Small intestine (tissue), 7 donors: ENCODE measurements at regions not wholly inside any gene's neighbourhood (a gene's known extent, or its start where the extent isn't known, plus 50 kb on each side); places are given as distances from the start of the nearest gene placed in this dataset.

Source experiments
- DNase-seq, 2 donors: peaks; one replicate each; pipeline versions ENCODE4 v3.0.0 to v3.0.0-alpha.2; 2013
- FAIRE-seq: peaks from 2 replicates; lab custom pipeline; 2012; peaks lifted over from hg19 to GRCh38; lab: Jason Lieb, UNC
- H3K27ac ChIP-seq, 3 donors: one replicate each; pipeline ENCODE4 v1.5.1; 2013; ENCODE audit warnings: low read length in 2 of 3, mild to moderate bottlenecking in 2 of 3, control low read depth in 1 of 3, inconsistent platforms in 1 of 3, low read depth in 1 of 3, moderate library complexity in 1 of 3
- H3K27me3 ChIP-seq, 3 donors: one replicate each; pipeline ENCODE4 v1.6.1; 2013; ENCODE audit warnings: low read length in 3 of 3, inconsistent platforms in 1 of 3; ENCODE audit not compliant: control insufficient read depth in 3 of 3, insufficient read depth in 3 of 3
- H3K36me3 ChIP-seq, 3 donors: one replicate each; pipeline ENCODE4 v1.6.1; 2013; ENCODE audit warnings: low read length in 3 of 3, inconsistent platforms in 1 of 3, low read depth in 1 of 3, mild to moderate bottlenecking in 1 of 3, moderate library complexity in 1 of 3; ENCODE audit not compliant: control insufficient read depth in 3 of 3, insufficient read depth in 2 of 3
- H3K4me1 ChIP-seq, 3 donors: one replicate each; pipeline ENCODE4 v1.6.1; 2013; ENCODE audit warnings: low read length in 2 of 3, inconsistent platforms in 1 of 3, low read depth in 1 of 3, mild to moderate bottlenecking in 1 of 3, moderate library complexity in 1 of 3; ENCODE audit not compliant: control insufficient read depth in 3 of 3, insufficient read depth in 2 of 3
- H3K4me3 ChIP-seq, 3 donors: one replicate each; pipeline ENCODE4 v1.5.1; 2013; ENCODE audit warnings: low read length in 3 of 3, control low read depth in 1 of 3, inconsistent platforms in 1 of 3, low read depth in 1 of 3, mild to moderate bottlenecking in 1 of 3, moderate library complexity in 1 of 3
- H3K9me3 ChIP-seq, 2 donors: one replicate each; pipeline ENCODE4 v1.6.1; 2013; ENCODE audit warnings: low read depth in 1 of 2, low read length in 1 of 2; ENCODE audit not compliant: control insufficient read depth in 2 of 2, insufficient read depth in 1 of 2
- WGBS, 3 donors: extraction: QIAGEN DNeasy Blood & Tissue Kit; methylation state at CpG; one replicate each; pipeline ENCODE4 v1.1.7; 2013; 5-methylcytosine and 5-hydroxymethylcytosine counted together
- donor health status: healthy with polysubstance abuse.
- donor health status: control.
- donor health status: control.
- donor health status: Bipolar disorder and iron deficiency.
- donor health status: healthy.

DNA sequence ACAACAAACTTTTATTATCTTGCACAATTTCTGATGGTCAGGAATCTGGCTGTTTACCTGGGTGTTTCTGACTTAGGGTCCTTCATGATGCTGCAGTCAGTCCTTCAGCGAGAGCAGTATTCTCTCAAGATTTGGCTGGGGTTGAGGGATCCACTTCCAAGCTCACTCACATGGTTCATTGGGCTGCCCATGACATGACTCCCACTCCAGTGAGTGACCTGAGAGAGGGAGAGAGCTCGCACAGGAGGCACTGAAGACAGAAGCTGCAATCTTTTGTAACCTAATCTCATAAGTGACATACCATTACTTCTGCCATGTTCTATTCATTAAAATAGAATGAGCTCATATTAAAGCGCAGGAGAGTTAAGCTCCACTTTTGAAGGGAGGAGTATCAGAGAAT, 212.6 kb downstream of the SPATA31D1 start:
- FAIRE-seq = no peak
- no peaks in the 10 kb centered on the region for H3K27me3 ChIP-seq
- DNase-seq = no peak
- H3K4me1 ChIP-seq = no peaks in the 10 kb centered on the region
- no peaks in the 10 kb centered on the region for H3K9me3 ChIP-seq
- WGBS, 3 donors = 71 to 89% (median 77%) methylated on average over 3 of the region's 3 CpGs
- H3K36me3 ChIP-seq = no peaks in the 10 kb centered on the region
- no peak overlapping the region for H3K4me3 ChIP-seq
- no peak overlapping the region for H3K27ac ChIP-seq

DNA sequence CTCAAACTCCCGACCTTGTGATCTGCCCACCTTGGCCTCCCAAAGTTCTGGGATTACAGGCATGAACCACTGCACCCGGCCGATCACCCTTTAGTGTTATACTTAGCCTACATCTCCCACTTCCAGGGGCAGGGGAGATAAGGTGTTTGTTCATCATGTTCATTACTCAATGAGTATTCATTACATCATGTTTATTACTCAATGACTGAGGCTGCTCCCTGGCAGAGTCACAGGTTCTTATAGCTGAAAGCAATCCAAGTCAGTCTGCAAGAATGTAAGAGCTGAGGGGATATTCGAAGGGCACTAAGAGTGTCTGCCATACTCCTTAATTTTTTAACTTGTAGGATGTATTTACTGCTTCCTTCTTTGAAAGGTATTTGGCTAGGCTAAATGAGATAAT, 214.2 kb downstream of the SPATA31D1 start:
- Histone ChIP-seq H3K36me3 (no peaks in the 10 kb centered on the region), H3K27me3 (no peaks in the 10 kb centered on the region), H3K4me3 (no peak overlapping the region), H3K4me1 (no peaks in the 10 kb centered on the region), H3K9me3 (no peaks in the 10 kb centered on the region), H3K27ac (no peak overlapping the region)
- WGBS, 3 donors = 57 to 83% (median 60%) methylated on average over 4 of the region's 4 CpGs
- no peak for FAIRE-seq
- DNase-seq = no peak

DNA sequence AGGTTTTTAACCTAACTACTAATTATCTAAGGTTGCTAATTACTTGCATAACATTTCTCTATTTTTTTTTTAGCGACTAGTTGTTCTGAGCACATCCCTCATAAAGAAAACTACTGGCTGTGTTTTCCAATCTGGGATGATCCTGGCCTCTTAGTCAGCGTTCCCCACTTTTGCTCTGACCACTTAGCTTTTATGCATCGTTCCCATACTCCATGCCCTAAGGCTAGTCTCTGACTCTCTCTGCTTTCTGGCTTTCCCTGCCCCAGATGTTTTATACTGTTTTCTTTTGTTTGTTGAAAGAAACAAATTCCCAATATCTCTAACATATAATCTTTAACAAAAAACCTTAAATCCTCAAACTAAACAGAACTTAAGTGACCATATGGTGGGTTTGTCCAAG, 217.9 kb downstream of the SPATA31D1 start:
- H3K9me3 ChIP-seq = no peaks in the 10 kb centered on the region
- no peak overlapping the region for H3K4me3 ChIP-seq
- no peaks in the 10 kb centered on the region for H3K36me3 ChIP-seq
- no peak overlapping the region for H3K27ac ChIP-seq
- H3K27me3 ChIP-seq = no peaks in the 10 kb centered on the region
- no peaks in the 10 kb centered on the region for H3K4me1 ChIP-seq
- FAIRE-seq = no peak
- WGBS, 3 donors = 83 to 86% (median 83%) methylated on average over 3 of the region's 3 CpGs
- no peak for DNase-seq

DNA sequence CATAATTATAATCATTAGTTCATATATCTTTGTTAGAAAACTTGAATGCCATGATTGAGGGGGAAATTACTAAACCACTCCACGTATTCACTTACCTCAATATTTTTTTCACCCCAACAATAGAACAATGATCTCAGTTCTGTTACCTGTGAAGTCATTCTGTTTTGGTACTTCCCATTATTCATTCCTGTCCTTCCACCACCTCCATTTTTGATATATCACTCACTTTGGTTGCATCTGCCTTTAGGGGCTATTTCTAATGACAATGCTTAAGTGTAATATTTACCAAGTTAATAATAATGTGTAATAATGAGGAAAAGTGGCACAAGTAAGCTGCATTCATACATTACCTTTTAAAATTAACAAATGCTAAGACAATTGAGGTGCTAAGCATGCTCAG, 218.4 kb downstream of the SPATA31D1 start:
- 74 to 84% (median 76%) methylated on average over 1 of the region's 1 CpG for WGBS, 3 donors
- H3K27ac ChIP-seq = no peak overlapping the region
- DNase-seq (no peak), FAIRE-seq (no peak)
- H3K4me3 ChIP-seq = no peak overlapping the region
- no peaks in the 10 kb centered on the region for H3K27me3 ChIP-seq
- H3K4me1 ChIP-seq = no peaks in the 10 kb centered on the region
- no peaks in the 10 kb centered on the region for H3K36me3 ChIP-seq
- H3K9me3 ChIP-seq = no peaks in the 10 kb centered on the region

DNA sequence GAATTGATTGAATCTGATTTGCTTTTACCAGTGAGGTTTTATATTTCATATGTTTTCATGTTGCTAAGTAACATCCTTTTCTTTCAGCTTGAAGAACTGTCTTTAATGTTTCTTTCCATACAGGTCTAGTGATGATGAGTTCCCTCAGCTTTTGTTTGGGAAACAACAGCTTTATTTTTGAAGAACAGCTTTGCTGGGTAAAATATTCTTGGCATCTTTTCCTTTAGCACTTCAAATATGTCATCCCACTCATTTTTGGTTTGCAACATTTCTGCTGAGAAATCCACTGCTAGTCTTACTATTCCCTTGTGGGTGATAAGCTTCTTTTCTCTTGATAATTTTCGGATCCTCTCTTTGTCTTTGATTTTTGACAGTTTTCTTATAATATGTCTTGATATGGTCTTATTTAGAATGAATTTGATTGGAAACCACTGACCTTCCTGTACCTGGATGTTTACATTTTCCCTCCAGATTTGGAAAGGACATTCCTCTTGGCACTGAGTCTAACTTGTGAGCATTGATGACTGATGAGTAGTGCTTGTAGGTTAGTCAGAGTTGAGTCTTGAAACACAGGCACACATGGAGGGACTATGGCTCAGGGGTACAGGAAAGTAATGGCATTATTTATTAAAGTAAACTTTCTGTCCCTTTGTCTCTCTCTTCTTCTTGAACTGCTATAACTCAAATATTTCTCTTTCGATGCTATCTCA, 220.3 kb downstream of the SPATA31D1 start:
- no peak for FAIRE-seq
- Histone ChIP-seq H3K27me3 (no peaks in the 10 kb centered on the region), H3K9me3 (peaks cover 0 to 3% of the 10 kb centered on the region in 2 donors), H3K36me3 (no peaks in the 10 kb centered on the region), H3K4me3 (no peak overlapping the region), H3K27ac (no peak overlapping the region), H3K4me1 (no peaks in the 10 kb centered on the region)
- DNase-seq = no peak
- 83 to 90% (median 84%) methylated on average over 2 of the region's 2 CpGs for WGBS, 3 donors

DNA sequence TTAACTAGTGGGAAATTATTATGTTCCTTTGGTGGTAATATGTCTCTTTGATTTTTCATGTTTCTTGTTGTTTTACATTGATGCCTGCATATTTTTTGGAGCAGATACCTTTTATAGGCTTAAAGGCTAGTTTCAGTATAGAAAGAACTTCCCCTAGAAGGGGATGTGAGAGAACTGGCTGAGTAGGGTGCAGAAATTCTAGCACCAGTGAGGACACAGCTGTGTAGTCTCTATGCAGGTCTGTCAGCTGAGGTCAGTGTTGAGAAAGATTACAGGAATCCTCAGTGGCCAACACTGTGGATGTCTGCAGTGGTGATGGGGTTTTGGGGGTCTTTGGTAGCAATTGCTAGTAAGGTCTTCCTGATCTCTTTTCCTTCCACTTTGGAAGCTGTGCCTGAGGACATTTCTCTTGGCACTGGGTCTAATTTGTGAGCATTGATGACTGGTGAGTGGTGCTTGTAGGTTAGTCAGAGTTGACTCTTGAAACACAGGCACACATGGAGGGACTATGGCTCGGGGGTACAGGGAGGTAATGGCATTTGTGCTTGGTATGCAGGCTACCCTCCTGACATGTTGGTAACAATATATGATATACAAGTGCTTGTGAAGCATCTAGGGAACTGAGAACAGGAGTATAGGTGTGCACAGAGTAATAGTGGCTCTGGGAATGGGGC, 221.4 kb downstream of the SPATA31D1 start:
- Histone ChIP-seq H3K4me3 (no peak overlapping the region), H3K27ac (no peak overlapping the region), H3K27me3 (no peaks in the 10 kb centered on the region), H3K36me3 (no peaks in the 10 kb centered on the region), H3K9me3 (peaks cover 0 to 3% of the 10 kb centered on the region in 2 donors), H3K4me1 (no peaks in the 10 kb centered on the region)
- WGBS, 3 donors = 19 to 67% (median 33%) methylated on average over 1 of the region's 1 CpG
- DNase-seq = no peak
- FAIRE-seq = no peak

DNA sequence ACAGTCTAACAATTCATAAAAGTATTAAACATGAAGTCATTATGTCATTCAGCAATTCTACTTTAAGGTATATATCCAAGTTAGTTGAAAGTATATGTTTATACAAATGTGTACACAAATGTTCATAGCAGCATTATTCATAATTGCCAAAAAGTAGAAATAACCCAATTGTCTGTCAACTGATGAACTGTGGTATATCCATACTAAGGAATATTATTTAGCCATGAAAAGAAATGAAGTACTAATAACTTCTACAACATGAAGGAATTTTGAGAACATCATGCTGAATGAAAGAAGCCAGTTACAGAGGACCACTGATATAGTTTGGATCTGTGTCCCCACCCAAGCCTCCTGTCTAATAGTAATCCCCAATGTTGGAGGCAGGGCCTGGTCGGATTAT, 224.3 kb downstream of the SPATA31D1 start:
- H3K27me3 ChIP-seq = no peaks in the 10 kb centered on the region
- H3K9me3 ChIP-seq = peaks cover 0 to 6% of the 10 kb centered on the region in 2 donors
- no peaks in the 10 kb centered on the region for H3K36me3 ChIP-seq
- H3K27ac ChIP-seq = no peak overlapping the region
- 87 to 95% (median 87%) methylated on average over 1 of the region's 1 CpG for WGBS, 3 donors
- no peak for FAIRE-seq
- H3K4me1 ChIP-seq = no peaks in the 10 kb centered on the region
- no peak overlapping the region for H3K4me3 ChIP-seq
- DNase-seq = no peak

DNA sequence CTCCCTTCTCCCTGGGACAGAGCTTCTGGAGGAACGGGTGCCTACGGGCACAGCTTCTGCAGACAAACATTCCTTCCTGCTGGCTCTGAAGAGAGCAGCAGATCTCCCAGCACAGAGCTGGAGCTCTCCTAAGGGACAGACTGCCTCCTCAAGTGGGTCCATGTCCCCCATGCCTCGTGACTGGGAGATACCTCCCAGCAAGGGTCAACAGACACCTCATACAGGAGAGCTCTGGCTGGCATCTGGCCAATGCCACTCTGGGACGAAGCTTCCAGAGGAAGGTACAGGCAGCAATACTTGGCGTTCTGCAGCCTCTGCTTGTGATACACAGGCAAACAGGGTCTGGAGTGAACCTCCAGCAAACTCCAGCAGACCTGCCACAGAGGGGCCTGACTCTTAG, 227.9 kb downstream of the SPATA31D1 start:
- no peaks in the 10 kb centered on the region for H3K4me1 ChIP-seq
- no peak overlapping the region for H3K27ac ChIP-seq
- H3K9me3 ChIP-seq = peaks cover 0 to 6% of the 10 kb centered on the region in 2 donors
- H3K27me3 ChIP-seq = no peaks in the 10 kb centered on the region
- DNase-seq = no peak
- H3K4me3 ChIP-seq = no peak overlapping the region
- no peak for FAIRE-seq
- H3K36me3 ChIP-seq = no peaks in the 10 kb centered on the region
- 71 to 85% (median 74%) methylated on average over 5 of the region's 5 CpGs for WGBS, 3 donors
